ENCODE measurements at regions not wholly inside any gene's neighbourhood (a gene's known extent, or its start where the extent isn't known, plus 50 kb on each side); places are given as distances from the start of the nearest gene placed in this dataset.

- H3K27ac ChIP-seq: no peak overlapping the region
- POLR2A ChIA-PET (ENCODE audit: low non-redundant PET): no interaction called here
- DNase-seq (ENCODE audit: low spot score): no peak
- TF ChIP-seq CTCF (conservative IDR thresholded peaks at IDR 0.05; ENCODE audit: low read depth): no peak
- CTCF ChIA-PET: no interaction called here
Observed at GRCh38 chr6:1229301-1229700, 82.6 kb upstream of the FOXQ1 start.

- ChIA-PET POLR2A (ENCODE audit: low non-redundant PET) (no interaction called here), CTCF (no interaction called here)
- DNase-seq (ENCODE audit: low spot score): no peak
- H3K27ac ChIP-seq: no peak overlapping the region
- TF ChIP-seq CTCF (conservative IDR thresholded peaks at IDR 0.05; ENCODE audit: low read depth): no peak
Observed at GRCh38 chr6:1228754-1229191, 83.1 kb upstream of the FOXQ1 start.

GRCh38 chr6:1227935-1228753 lies 83.8 kb upstream of the FOXQ1 start:
- ChIA-PET CTCF (interaction anchor here (0.6 kb wide), 1 partner anchor 68 kb away, joined by 3 read pairs; no protein-coding TSS in a partner anchor), POLR2A (ENCODE audit: low non-redundant PET) (no interaction called here)
- DNase-seq (ENCODE audit: low spot score): no peak
- H3K27ac ChIP-seq: no peak overlapping the region
- no peak for TF ChIP-seq CTCF (conservative IDR thresholded peaks at IDR 0.05; ENCODE audit: low read depth)

GRCh38 chr6:1227600-1227934 lies 84.3 kb upstream of the FOXQ1 start:
- H3K27ac ChIP-seq: no peak overlapping the region
- no peak for TF ChIP-seq CTCF (conservative IDR thresholded peaks at IDR 0.05; ENCODE audit: low read depth)
- CTCF ChIA-PET: interaction anchor here (0.6 kb wide), 1 partner anchor 68 kb away, joined by 3 read pairs; no protein-coding TSS in a partner anchor
- no peak for DNase-seq (ENCODE audit: low spot score)
- POLR2A ChIA-PET (ENCODE audit: low non-redundant PET): no interaction called here

GRCh38 chr6:1226277-1227099 lies 85.4 kb upstream of the FOXQ1 start:
- ChIA-PET CTCF (interaction anchor here (0.6 kb wide), 1 partner anchor 45 kb away, joined by 3 read pairs; no protein-coding TSS in a partner anchor), POLR2A (ENCODE audit: low non-redundant PET) (no interaction called here)
- TF ChIP-seq CTCF (conservative IDR thresholded peaks at IDR 0.05; ENCODE audit: low read depth): no peak
- no peak overlapping the region for H3K27ac ChIP-seq
- no peak for DNase-seq (ENCODE audit: low spot score)

- H3K27ac ChIP-seq: no peak overlapping the region
- no peak for DNase-seq (ENCODE audit: low spot score)
- ChIA-PET CTCF (interaction anchor here (0.5 kb wide), 1 partner anchor 170 kb away, joined by 3 read pairs; no protein-coding TSS in a partner anchor), POLR2A (ENCODE audit: low non-redundant PET) (no interaction called here)
- TF ChIP-seq CTCF (conservative IDR thresholded peaks at IDR 0.05; ENCODE audit: low read depth): no peak
Observed at GRCh38 chr6:1224514-1224913, 87.4 kb upstream of the FOXQ1 start.

Measured in RWPE1 (cell line).